Thoracic aorta (tissue), 2 donors: ENCODE measurements at regions not wholly inside any gene's neighbourhood (a gene's known extent, or its start where the extent isn't known, plus 50 kb on each side); places are given as distances from the start of the nearest gene placed in this dataset.

ENCODE experiments used
- ATAC-seq: fragments of 150-250 bp; one replicate; pipeline ENCODE4 v1.8.0; 2017; ENCODE audit warnings: low read depth; ENCODE audit not compliant: insufficient number of reproducible peaks, low FRiP score
- DNase-seq: peaks from one replicate; pipeline ENCODE4 v3.0.0-alpha.2; 2020; ENCODE audit warnings: low spot score
- H3K27ac ChIP-seq, 2 donors: fragments of 200-600 bp; sonication (generic); 1 replicate in 1 of 2; 2 replicates in 1 of 2; pipeline ENCODE4 v1.5.1; 2016; ENCODE audit warnings: mild to moderate bottlenecking in 2 of 2, moderate library complexity in 2 of 2
- H3K27me3 ChIP-seq: fragments of 200-600 bp; sonication (generic); replicated peaks from 2 replicates; pipeline ENCODE4 v1.6.0; 2016; ENCODE audit warnings: mild to moderate bottlenecking; ENCODE audit not compliant: insufficient read depth
- H3K36me3 ChIP-seq: fragments of 200-600 bp; sonication (generic); one replicate; pipeline ENCODE4 v1.5.1; 2016
- H3K4me1 ChIP-seq, 2 donors: fragments of 200-600 bp; sonication (generic); 1 replicate in 1 of 2; 2 replicates in 1 of 2; pipeline versions ENCODE4 v1.5.1 to v1.6.0; 2016; ENCODE audit warnings: low read depth in 2 of 2, mild to moderate bottlenecking in 1 of 2; ENCODE audit not compliant: control insufficient read depth in 1 of 2
- H3K4me3 ChIP-seq: fragments of 200-600 bp; sonication (generic); 2 replicates; pipeline ENCODE4 v1.5.1; 2016; ENCODE audit warnings: mild to moderate bottlenecking
- H3K9me3 ChIP-seq: fragments of 200-600 bp; sonication (generic); 2 replicates; pipeline ENCODE4 v1.5.1; 2016
- CTCF ChIP-seq: fragments of 200-600 bp; sonication (generic); IDR thresholded peaks from one replicate; pipeline ENCODE4 v1.5.1; 2019; ENCODE audit warnings: antibody characterized with exemption

DNA sequence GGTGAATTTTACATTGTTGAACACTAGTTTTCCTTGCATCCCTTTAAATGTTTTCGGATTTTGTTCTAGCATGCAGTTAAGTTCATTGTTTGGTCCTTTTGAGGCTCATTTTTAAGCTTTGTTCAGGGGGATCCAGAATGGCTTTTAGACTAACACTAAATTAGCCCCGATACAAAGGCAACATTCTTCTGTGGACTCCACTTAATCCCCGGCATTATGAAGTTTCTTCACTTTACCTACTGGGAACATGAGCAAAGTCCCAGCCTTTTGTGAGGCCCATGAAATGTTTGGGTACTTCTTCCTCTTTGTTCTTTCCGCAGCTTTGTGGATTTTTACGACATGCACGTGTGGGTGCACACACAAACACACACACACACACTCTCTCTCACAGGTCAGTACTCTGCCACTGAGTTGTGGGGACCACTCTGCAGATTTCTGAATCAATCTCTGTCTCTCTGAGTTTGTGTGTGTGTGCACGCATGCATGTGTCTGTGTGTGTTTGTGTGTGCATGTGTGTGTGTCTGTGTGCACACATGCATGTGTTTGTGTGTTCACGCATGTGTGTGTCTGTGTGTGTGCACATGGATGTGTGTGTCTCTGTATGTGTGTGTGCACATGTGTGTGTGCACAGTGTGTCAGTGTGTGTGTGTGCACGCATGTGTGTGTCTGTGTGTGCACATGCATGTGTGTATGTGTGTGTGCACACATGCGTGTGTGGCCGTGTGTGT, 240.4 kb upstream of the TNRC6C start:
- no peaks in the 10 kb centered on the region for H3K36me3 ChIP-seq
- no peak for ATAC-seq
- TF ChIP-seq CTCF: no peak
- H3K27ac ChIP-seq: no peak overlapping the region
- H3K27me3 ChIP-seq: no peaks in the 10 kb centered on the region
- no peak overlapping the region for H3K4me3 ChIP-seq
- H3K9me3 ChIP-seq: no peaks in the 10 kb centered on the region
- no peak for DNase-seq
- H3K4me1 ChIP-seq: no peaks in the 10 kb centered on the region

- H3K4me1 ChIP-seq: no peaks in the 10 kb centered on the region
- H3K9me3 ChIP-seq: no peaks in the 10 kb centered on the region
- H3K27ac ChIP-seq: no peak overlapping the region
- no peak for ATAC-seq
- no peaks in the 10 kb centered on the region for H3K36me3 ChIP-seq
- no peak overlapping the region for H3K4me3 ChIP-seq
- no peak for TF ChIP-seq CTCF
- DNase-seq: no peak
- H3K27me3 ChIP-seq: no peaks in the 10 kb centered on the region
Measured at GRCh38 chr17:77718669-77718961, 239.9 kb upstream of the TNRC6C start.

GRCh38 chr17:77719806-77720205, 238.7 kb upstream of the TNRC6C start:
- no peak for DNase-seq
- no peaks in the 10 kb centered on the region for H3K27me3 ChIP-seq
- no peaks in the 10 kb centered on the region for H3K9me3 ChIP-seq
- H3K36me3 ChIP-seq: no peaks in the 10 kb centered on the region
- ATAC-seq: no peak
- no peak overlapping the region for H3K4me3 ChIP-seq
- no peak overlapping the region for H3K27ac ChIP-seq
- H3K4me1 ChIP-seq: no peaks in the 10 kb centered on the region
- no peak for TF ChIP-seq CTCF

- DNase-seq: no peak
- TF ChIP-seq CTCF: no peak
- H3K27ac ChIP-seq: no peak overlapping the region
- H3K4me3 ChIP-seq: no peak overlapping the region
- no peaks in the 10 kb centered on the region for H3K27me3 ChIP-seq
- H3K9me3 ChIP-seq: no peaks in the 10 kb centered on the region
- ATAC-seq: no peak
- no peaks in the 10 kb centered on the region for H3K36me3 ChIP-seq
- no peaks in the 10 kb centered on the region for H3K4me1 ChIP-seq
Measured at GRCh38 chr17:77720946-77721845, 237.3 kb upstream of the TNRC6C start.

- DNase-seq: no peak
- no peaks in the 10 kb centered on the region for H3K4me1 ChIP-seq
- H3K27me3 ChIP-seq: no peaks in the 10 kb centered on the region
- no peak overlapping the region for H3K4me3 ChIP-seq
- no peak for ATAC-seq
- H3K27ac ChIP-seq: no peak overlapping the region
- no peaks in the 10 kb centered on the region for H3K36me3 ChIP-seq
- no peak for TF ChIP-seq CTCF
- no peaks in the 10 kb centered on the region for H3K9me3 ChIP-seq
Measured at GRCh38 chr17:77721846-77722160, 236.7 kb upstream of the TNRC6C start.
